HG03457 (cell line): ENCODE measurements at regions not wholly inside any gene's neighbourhood (a gene's known extent, or its start where the extent isn't known, plus 50 kb on each side); places are given as distances from the start of the nearest gene placed in this dataset.
"Not testable (repeated sequence)": the region's sequence is repeated elsewhere in the genome, so short reads cannot be mapped to it uniquely, and the experiment has no call there.

Experiments
- ATAC-seq: cut with Tn5 transposase; IDR thresholded peaks from one replicate; pipeline ENCODE4 v1.9.1; 2021; ENCODE audit warnings: moderate number of reproducible peaks; ENCODE audit not compliant: unreplicated experiment

GRCh38 chr4:148883891-148884290, 441.7 kb upstream of the NR3C2 start:
- ATAC-seq, result no peak

- no peak for ATAC-seq
Observed at GRCh38 chr4:148883435-148883834, 441.2 kb upstream of the NR3C2 start.

- no peak for ATAC-seq
Observed at GRCh38 chr4:148881860-148882643, 439.8 kb upstream of the NR3C2 start.

- ATAC-seq, result no peak
Observed at GRCh38 chr4:148874331-148874730, 432.1 kb upstream of the NR3C2 start.

- no peak for ATAC-seq
Observed at GRCh38 chr4:148868191-148868590, 426.0 kb upstream of the NR3C2 start.

GRCh38 chr4:148866666-148867065, 424.5 kb upstream of the NR3C2 start:
- no peak for ATAC-seq

GRCh38 chr4:148857973-148858534, 415.8 kb upstream of the NR3C2 start:
- no peak for ATAC-seq

GRCh38 chr4:148857239-148857972, 415.2 kb upstream of the NR3C2 start:
- no peak for ATAC-seq

- no peak for ATAC-seq
Observed at GRCh38 chr4:148854203-148854602, 412.0 kb upstream of the NR3C2 start.

- ATAC-seq, result no peak
Observed at GRCh38 chr4:148852092-148852699, 410.0 kb upstream of the NR3C2 start.

- no peak for ATAC-seq
Observed at GRCh38 chr4:148850257-148850995, 408.2 kb upstream of the NR3C2 start.

GRCh38 chr4:148849581-148849980, 407.4 kb upstream of the NR3C2 start:
- ATAC-seq, result no peak

- no peak for ATAC-seq
Observed at GRCh38 chr4:148847544-148848255, 405.5 kb upstream of the NR3C2 start.

GRCh38 chr4:148845609-148846008, 403.4 kb upstream of the NR3C2 start:
- ATAC-seq, result no peak

GRCh38 chr4:148843625-148844024, 401.4 kb upstream of the NR3C2 start:
- ATAC-seq, result no peak

GRCh38 chr4:148842843-148843242, 400.6 kb upstream of the NR3C2 start:
- no peak for ATAC-seq

- not testable (repeated sequence) for ATAC-seq
Observed at GRCh38 chr4:148837571-148837970, 395.4 kb upstream of the NR3C2 start.

GRCh38 chr4:148834804-148835631, 392.8 kb upstream of the NR3C2 start:
- ATAC-seq, result no peak

- ATAC-seq, result no peak
Observed at GRCh38 chr4:148831945-148832344, 389.7 kb upstream of the NR3C2 start.
